HG03520 (cell line): ENCODE measurements at regions not wholly inside any gene's neighbourhood (a gene's known extent, or its start where the extent isn't known, plus 50 kb on each side); places are given as distances from the start of the nearest gene placed in this dataset.

ENCODE experiments used
- ATAC-seq: cut with Tn5 transposase; IDR thresholded peaks from one replicate; pipeline ENCODE4 v1.9.1; 2021; ENCODE audit warnings: mild to moderate bottlenecking, moderate library complexity; ENCODE audit not compliant: unreplicated experiment

DNA sequence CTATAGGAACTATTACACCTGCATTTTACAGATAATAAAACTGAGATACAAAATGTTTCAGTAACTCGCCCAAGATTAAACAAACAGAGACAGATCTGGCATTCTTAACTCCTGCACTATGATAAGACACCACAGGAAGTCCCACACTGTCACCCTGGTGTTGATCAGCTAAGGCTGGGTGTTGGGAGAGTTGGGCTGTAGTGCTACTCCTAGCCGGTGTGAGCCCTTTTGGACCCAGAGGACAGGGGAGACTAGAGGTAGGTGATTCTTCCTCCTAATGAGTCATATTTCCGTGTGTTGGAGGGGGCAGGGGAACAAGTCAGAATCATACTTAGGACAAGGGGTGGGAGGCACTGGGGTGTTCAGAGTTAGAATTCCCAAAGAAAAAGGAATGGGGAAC is 353.2 kb upstream of the TENM4 start:
- ATAC-seq = no peak

DNA sequence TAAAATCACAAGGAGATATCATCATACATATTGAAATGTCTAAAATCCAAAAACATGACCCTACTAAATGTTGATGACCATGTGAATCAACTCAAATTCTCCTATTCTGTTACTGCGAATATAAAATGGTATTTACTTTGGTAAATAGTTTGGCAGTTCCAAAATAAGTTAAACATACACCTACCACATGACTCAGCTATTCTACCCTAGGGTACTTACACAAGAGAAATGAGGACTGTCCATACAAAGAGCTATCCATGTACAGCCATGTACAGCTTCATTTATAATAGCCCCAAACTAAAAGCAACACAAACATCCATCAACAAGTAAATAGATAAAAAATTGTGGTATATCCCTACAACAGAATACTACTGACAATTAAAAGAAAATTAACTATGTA is 346.1 kb upstream of the TENM4 start:
- no peak for ATAC-seq

DNA sequence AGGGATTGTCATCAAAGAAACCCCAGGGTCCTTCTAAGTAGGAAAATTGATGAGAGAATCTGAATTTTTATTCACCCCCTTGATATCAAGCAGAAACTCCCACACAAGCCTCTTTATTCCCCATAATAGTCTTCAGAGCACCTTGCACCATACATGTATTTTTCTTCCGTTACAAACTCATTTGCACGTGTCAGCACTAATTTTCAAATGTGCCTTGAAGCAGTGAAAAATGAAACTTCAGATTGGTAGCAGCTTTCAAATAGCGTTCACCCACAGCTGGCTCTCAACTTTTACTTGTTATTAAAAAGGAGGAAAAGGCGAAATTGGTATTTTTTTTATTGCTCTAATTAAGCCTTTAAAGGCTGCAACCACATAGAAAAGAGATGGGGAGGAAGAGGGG is 343.0 kb upstream of the TENM4 start:
- ATAC-seq = no peak

DNA sequence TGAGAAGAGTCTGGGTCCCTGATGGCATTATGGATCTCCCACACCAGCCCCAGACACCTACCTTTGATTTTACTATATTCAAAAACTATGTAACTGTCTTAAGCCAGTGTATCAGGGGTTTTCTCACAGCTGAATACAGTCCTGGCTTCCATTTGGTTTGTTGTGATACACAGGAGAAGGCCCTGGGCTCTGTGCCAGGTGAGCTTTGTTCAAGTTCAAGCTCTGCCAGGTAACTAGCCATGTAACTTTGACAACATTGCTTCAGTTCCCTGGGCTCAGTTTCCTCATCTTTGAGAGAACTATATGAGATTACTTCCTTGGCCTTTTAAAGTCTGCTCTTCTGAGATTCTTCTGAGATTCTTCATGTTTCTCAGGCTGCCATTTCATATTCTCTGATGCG is 327.5 kb upstream of the TENM4 start:
- ATAC-seq = no peak

DNA sequence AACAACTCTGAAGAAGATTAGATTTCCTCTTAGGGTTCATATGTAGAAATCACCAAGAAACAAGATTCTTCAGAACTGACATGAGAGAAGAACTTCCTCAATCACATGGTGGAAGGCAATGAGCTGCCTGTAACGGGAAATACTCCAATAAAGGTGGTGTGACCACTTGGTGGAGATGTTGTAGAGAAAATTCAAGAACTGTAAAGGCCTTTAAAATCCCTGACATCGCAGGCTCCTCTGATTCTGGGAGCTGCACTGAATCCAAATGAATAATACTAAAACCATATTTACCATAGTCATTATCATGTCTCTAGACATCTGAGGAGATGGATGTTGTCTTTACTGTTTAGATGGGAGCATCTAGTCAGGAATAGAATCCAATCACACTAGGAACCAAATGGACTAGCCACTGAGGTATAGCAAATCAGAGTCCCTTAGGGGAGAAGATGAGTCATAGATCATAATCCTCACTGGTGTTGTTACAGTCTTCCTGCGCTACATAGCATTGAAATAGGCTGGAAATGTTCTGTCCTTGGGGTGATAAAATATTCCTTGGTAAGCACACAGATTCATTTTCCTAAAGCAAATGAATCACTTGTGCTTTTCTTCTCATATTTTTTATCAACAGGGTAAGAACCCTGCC is 321.6 kb upstream of the TENM4 start:
- ATAC-seq = no peak

DNA sequence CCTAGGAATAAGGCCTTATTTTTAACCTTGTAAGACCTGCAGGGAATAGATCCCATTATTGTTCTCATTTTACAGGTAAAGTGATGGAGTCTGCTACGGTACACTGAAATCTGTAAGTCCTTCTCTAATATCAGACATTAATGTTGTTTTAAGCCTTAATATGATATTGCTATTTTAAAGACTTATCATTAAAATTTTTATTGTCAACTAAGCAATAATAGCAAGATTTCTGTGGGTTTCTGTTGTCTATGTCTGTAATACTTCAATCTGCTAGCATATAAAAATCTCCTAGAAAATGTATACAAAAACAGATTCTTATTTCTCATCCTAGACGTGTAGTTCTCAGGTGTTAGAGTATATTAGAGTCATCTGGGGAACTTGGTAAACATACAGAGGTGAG is 317.5 kb upstream of the TENM4 start:
- ATAC-seq = no peak

DNA sequence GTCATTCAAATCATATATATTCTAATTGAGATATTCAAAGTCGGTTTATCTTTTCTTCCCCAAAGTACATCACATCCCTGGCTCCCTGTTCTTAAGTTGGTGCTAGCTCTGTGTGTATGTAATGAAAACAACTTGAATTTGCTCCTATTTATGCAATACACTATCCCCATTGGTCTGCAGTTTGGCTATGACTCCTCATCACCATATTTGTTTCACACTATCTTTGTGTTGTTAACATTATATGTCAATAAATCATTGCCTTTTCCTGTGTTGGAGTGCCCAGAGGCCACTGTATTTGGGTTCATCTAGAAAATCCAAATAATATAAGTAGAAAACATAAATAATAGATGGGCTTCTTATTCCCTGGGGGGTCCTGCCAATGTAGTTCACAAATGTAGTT is 306.6 kb upstream of the TENM4 start:
- ATAC-seq = no peak

DNA sequence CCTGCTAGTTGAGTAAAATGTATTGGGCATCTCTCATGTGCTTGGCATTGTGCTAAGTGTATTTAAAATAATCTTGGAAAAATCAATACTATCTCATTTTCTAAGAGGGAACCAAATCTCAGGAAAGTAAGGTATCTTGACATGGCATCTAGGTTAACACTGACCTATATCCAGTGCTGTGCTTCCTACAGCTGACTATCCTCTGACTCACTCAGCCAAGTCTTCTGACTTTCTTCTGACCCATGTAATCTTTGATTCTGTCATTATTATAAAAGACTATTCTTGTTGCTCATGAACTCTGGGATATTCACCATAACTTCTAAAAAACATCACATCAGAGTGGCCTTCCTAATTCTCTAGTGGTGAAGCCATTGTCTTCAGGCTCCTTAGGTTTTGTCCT is 304.1 kb upstream of the TENM4 start:
- ATAC-seq = no peak

DNA sequence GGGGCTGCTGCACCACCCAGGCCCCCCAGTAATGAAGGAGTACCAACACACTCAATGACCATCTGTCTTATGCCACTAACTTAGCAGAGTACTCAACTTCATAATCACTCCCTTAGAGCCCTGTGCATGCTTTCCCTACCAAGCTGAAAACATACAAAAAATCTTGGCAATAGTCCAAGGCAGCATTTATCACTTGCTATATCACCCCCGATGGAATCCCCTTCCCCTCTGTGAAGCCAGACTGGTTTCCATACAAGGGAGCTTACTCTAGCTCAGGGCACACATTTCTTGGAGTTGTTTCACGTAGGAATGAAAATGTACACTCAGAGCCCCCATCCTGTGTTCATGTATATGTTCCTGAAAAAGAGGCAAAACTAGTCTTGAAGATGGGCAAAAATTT is 301.3 kb upstream of the TENM4 start:
- ATAC-seq = no peak

DNA sequence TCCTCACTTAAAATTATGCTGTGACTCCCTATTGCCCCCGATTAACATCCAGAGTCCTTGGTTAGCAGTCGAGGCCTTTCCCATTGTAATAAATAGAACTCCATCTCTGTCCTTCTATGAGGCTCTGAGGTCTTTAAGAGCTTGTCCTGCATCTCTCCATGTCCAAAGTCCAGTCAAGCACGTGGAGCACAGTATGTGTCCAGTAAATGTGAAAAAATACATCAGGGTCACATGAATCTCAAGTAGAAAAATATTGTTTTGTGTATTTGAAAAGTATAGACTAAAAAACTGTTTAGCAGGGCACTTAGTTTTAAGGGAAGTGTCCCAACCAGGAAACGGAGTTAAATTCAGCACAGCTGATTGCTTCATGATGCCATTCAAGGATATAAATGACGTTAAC is 298.8 kb upstream of the TENM4 start:
- no peak for ATAC-seq

DNA sequence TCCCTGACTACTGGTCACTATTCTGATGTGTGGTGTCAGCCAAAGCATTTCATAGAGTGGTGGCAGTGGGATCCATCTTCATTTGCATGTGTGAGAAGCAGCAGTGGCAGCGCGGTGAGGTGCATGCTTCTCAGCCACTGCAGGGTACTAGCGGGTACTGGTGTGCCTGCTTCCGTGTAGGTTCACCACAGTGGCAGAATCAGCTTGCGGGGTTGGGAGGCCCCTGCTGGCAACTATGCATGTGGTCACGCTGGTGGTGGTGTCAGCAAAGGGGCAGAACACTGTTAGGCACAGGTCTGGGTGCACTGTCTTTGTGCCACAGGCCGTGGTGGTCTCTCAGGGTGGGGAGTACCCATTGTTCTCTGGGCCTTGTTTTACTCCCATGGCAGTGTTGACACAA is 286.4 kb upstream of the TENM4 start:
- no peak for ATAC-seq

DNA sequence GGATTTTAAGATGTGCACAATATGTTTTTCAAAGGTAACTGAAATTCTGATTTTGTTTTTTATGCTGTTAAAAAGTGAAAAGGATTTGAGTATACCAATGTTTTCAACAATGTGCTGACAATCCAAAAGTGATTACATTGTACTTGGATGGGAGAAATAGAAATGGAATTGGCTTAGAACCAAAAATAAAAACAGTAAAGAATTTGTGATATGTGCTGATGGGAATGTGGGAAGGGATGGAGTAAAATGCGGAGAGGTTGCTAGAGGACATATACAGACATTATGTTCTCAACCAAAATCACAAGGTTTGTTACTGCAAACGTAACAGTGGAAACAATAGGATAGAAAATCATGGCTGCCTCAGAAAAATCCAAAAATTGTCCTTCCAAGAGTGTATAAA is 279.3 kb upstream of the TENM4 start:
- ATAC-seq = no peak

DNA sequence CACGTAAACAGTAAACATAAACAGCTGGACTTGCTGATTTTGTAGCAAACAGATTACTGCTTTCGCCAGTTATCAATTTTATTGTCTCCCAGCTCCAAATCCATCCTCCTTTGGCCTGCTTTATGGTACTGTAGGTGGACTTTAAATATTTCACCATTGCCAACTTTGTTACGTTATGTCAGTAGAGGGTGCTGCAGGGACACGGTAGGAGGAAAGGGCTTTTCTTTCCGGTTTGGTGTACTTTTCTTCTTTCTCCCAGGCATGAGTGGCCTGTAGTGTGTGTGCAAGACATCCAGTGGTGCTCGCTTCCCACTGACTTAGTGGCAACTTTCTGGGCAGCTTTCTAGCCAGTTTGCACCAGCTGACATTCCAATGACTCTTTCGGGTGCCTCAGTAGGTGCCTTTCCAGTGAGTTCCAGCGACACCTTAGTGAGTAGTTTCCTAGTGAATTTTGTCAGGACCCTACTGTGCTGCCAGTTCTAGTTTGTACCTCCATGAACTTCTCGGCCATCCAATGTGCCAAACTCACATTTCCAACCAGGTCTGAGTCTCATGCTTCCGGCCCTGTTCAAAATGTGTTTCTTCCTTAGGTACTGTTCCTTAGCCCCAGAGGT is 267.6 kb upstream of the TENM4 start:
- peak; percentile 58 for ATAC-seq

DNA sequence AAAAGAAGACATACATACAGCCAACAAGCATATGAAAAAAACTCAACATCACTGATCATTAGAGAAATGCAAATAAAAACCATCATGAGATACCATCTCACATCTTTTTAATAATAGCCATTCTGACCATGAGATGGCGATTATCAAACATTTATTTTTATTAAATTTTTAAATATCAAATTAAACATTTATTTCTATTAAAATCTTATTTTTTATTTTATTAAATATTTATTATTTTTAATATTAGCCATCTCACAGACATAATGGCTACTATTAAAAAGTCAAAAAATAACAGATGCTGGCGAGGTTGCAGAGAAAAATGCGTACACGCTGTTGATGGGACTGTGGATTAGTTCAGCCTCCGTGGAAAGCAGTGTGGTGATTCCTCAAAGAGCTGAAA is 264.8 kb upstream of the TENM4 start:
- ATAC-seq = no peak

DNA sequence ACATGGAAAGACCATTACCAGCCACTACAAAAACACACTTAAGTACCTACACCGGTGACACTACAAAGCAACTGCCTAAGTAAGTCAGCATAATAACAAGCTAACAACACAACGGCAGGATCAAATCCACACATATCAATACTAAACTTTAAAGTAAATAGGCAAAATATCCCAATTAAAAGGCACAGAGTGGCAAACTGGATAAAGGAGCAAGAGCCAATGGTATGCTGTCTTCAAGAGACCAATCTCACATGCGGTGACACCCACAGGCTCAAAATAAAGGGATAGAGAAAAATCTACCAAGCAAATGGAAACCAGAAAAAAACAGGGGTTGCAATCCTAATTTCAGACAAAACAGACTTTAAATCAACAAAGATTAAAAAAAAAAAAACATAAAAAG is 261.5 kb upstream of the TENM4 start:
- no peak for ATAC-seq

DNA sequence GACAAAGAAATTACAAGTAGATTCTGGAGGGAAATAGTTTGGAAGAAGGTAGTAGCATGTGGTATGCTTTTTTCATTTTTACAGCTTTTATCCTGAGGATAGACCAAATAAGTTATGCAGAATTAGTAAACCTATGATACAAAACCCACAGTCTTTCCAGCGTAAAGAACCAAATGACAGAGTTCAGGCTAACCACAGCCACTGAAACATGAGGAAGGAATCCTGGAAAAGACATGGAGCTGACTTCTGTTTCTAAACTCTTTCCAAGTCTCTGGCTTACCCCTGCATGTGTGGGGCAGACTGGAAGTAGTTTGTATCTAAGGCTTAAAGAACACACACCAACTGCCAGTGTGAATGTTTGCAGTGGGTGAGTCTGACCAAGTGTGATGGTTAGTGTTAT is 258.4 kb upstream of the TENM4 start:
- no peak for ATAC-seq

DNA sequence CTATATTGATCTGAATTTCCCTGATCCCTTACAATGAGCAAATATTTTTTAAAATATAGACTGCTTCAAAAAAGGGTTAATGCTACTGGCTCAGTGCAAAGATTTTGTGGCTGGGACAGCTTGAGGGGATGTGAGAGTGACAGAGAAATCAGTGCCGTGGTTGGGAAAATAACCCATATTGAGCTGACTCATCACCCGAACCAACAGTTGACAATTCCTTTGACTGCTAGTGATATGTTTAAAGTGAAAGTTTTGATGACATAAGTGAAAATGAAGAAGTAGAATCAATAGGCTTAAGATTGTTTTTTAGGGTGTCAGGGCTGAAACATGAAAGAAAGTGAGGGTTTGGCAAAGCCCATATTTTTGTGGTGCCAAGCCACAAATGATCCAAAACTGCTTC is 257.1 kb upstream of the TENM4 start:
- ATAC-seq = peak; percentile 75

DNA sequence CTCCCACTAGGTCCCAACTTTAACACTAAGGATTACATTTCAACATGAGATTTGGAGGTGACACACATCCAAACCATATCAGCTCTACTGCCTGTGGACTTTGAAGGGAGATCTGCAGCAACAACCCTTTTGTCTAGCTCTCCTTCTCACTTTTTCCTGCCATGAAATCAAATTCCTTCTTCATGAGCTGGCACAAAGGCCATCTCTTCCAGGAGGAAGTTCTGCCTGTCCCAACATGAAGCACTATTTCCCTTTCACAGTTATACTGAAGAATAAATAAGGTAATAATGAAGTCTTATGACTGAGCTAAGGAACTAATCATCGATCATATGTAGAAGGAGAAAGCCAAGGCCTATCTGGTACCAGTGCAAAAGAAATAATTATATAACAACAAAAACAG is 253.5 kb upstream of the TENM4 start:
- no peak for ATAC-seq

DNA sequence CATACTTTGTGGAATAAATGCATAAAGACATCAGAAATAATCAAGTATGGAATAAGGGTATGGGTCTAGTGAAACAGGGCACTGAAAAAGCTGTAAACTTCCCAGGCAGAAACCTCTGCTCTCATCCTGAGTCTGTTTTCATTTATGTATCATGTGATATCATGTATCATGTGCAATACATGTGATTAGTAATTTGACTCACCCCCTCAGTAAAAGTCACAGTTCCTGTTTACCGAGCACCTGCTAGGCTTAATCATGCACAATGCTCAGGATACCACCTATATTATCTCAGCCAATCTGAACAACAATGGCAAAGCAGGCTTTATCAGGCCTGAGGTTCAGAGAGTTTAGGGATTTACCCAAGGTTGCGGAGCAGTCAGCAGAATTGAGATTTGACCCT is 250.6 kb upstream of the TENM4 start:
- no peak for ATAC-seq

DNA sequence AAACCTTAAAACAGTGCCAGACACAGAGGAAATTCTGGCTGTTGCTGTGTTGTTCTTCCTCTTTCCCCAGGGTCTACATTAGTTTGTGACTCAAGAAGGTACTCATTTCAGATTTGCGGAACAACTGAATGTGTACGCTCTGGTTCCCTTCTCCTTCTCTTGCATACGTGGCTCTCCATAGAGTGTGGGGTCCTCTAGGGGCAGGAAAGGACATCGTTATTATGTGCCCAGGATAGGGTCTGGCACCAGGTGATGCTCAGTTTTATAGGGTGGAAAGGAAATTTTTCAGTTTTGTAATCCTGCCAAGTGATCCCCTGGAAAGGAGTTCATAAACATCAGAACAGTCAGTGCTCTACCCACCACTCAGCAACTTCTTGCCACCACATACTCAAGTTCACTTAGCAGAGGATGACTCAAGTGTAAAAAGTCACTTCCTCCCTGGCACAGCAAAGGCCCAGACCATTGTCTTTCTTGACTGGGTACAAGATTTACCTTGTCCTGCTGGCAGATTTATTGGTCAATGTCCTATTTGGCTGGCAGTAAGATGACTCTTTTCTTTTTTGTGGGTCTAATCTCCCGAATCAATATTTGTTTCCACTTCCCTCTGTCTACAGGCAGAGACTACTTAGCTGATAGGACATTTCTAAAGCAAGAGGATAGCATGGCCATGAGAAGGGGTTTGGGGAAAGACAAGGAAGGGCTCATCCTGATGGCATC is 246.0 kb upstream of the TENM4 start:
- ATAC-seq = no peak

DNA sequence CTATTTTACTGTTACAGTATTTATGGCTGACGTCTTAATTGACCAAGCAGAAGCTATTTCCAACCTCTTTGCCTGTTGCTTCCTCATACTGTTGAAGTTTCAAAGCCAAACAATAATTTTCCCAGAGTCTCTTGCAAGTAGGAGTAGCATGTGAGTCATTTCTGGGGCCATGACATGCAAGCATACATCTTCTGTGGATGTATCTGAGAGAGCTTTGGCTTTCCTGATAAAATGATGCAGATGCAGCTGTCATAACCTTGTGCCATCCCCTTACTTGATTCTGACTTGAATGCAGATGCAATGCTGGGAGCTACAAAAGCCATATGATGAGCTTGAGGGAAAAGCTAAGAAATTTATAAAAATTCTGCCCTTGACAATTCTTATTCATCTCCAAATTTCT is 243.1 kb upstream of the TENM4 start:
- no peak for ATAC-seq

DNA sequence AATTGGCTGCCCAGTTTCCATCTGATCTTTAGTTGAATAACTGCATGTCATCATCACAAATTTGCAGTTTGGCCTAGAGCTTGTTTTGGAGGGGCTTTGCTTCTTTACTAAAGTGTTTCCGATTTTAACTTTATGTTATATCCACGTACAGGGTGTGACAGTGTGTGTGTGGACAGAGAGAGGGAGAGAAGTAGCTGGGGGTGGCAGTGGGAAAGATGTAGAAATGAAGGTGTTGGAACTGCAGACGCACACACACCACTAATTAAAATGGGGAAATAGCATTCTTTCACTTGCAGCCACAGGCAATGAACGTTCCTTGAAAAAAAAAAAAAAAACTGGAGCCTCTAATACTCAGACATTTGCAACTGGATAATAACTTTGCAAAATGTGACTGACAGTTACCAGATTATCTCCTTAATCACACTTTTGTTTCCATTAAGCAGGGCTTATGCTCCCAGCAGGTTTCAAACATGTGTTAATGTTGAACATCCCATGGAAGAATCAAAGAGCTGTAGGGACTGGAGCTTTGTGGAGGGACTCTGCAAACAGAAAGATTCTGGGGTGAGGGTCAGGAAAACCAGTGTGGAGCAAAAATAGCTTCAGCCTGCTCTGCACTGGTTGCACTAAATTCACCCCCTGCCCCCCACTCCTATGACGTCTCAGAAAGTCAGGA is 238.1 kb upstream of the TENM4 start:
- no peak for ATAC-seq
